Testis (tissue), 2 donors: ENCODE measurements at regions not wholly inside any gene's neighbourhood (a gene's known extent, or its start where the extent isn't known, plus 50 kb on each side); places are given as distances from the start of the nearest gene placed in this dataset.

Source experiments
- DNase-seq: peaks from one replicate; pipeline ENCODE4 v3.0.0-alpha.2; 2019
- H3K27ac ChIP-seq, 2 donors: fragments of 200-600 bp; sonication (generic); one replicate each; pipeline ENCODE4 v1.5.1; 2019
- H3K27me3 ChIP-seq: fragments of 200-600 bp; sonication (generic); one replicate; pipeline ENCODE4 v1.5.1; 2019
- H3K36me3 ChIP-seq: fragments of 200-600 bp; sonication (generic); one replicate; pipeline ENCODE4 v1.5.1; 2017; ENCODE audit warnings: low read depth; ENCODE audit errors: missing control alignments
- H3K4me1 ChIP-seq: fragments of 200-600 bp; sonication (generic); one replicate; pipeline ENCODE4 v1.5.1; 2019
- H3K4me3 ChIP-seq, 2 donors: fragments of 200-600 bp; sonication (generic); one replicate each; pipeline ENCODE4 v1.5.1; 2017 to 2019
- H3K9me3 ChIP-seq: fragments of 200-600 bp; sonication (generic); one replicate; pipeline ENCODE4 v1.5.1; 2017
- CTCF ChIP-seq, 3 experiments: fragments of 450-650 bp in 2 of 3; fragments of 200-600 bp in 1 of 3; sonication (generic) in 1 of 3; IDR thresholded peaks; one replicate each; pipeline ENCODE4 v1.5.1; 2016 to 2019; ENCODE audit warnings: antibody characterized with exemption in 3 of 3, mild to moderate bottlenecking in 2 of 3, moderate library complexity in 1 of 3
- POLR2A ChIP-seq: fragments of 450-650 bp; IDR thresholded peaks from one replicate; pipeline ENCODE4 v1.6.1; 2017; ENCODE audit warnings: antibody characterized with exemption, mild to moderate bottlenecking, moderate library complexity
- WGBS, 2 donors: methylation state at CpG; one replicate each; pipeline ENCODE4 v1.1.5; 2018; 5-methylcytosine and 5-hydroxymethylcytosine counted together
- intact Hi-C: fragments of 100-400 bp; cut with DNase I; formaldehyde crosslinking; loops from one replicate; pipeline ENCODE4 v1.15.1; 2023; ENCODE audit warnings: low total_unique reads

GRCh38 chr20:40307997-40308396 lies 381.0 kb downstream of the MAFB start:
- 86 to 90% methylated on average over 7 of the region's 7 CpGs for WGBS, 2 donors
- no peaks in the 10 kb centered on the region for H3K9me3 ChIP-seq
- no peaks in the 10 kb centered on the region for H3K36me3 ChIP-seq
- DNase-seq: no peak
- H3K4me1 ChIP-seq: no peaks in the 10 kb centered on the region
- H3K27me3 ChIP-seq: no peaks in the 10 kb centered on the region
- TF ChIP-seq POLR2A (no peak), CTCF (IDR thresholded peaks at IDR 0.05) (no peak)
- no peak overlapping the region for H3K27ac ChIP-seq
- no peak overlapping the region for H3K4me3 ChIP-seq
- intact Hi-C loops: no loop called here

GRCh38 chr20:40307268-40307667 lies 381.8 kb downstream of the MAFB start:
- intact Hi-C loops: no loop called here
- DNase-seq: no peak
- Histone ChIP-seq H3K27me3 (no peaks in the 10 kb centered on the region), H3K4me3 (no peak overlapping the region), H3K27ac (no peak overlapping the region), H3K36me3 (no peaks in the 10 kb centered on the region), H3K9me3 (no peaks in the 10 kb centered on the region), H3K4me1 (no peaks in the 10 kb centered on the region)
- TF ChIP-seq POLR2A (no peak), CTCF (IDR thresholded peaks at IDR 0.05) (no peak)
- WGBS, 2 donors: 74 to 82% methylated on average over 3 of the region's 3 CpGs

DNA sequence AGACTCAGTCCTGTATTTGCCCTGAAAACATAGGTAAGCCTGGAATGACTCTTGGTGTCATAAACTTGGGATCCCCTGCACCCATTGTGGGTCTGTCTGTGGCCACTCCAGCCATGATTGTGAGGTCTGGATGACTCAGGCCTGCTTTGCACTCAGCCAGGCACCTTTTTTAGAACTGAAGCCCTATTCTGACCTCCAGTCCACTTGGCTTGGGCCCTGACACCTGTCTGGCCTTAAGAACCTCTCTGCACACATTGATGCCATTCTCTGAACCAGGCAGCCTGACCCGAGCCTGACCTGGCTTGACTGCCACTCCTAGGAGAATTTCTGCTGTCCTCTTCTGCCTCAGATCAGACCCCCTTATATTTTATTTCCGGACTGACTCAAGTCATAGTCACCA lies 383.7 kb downstream of the MAFB start:
- 91 to 96% methylated on average over 2 of the region's 2 CpGs for WGBS, 2 donors
- intact Hi-C loops: no loop called here
- no peak for DNase-seq

GRCh38 chr20:40304119-40304613 lies 384.9 kb downstream of the MAFB start:
- Histone ChIP-seq H3K27ac (no peak overlapping the region), H3K4me1 (no peaks in the 10 kb centered on the region), H3K4me3 (no peak overlapping the region), H3K27me3 (no peaks in the 10 kb centered on the region), H3K9me3 (no peaks in the 10 kb centered on the region), H3K36me3 (no peaks in the 10 kb centered on the region)
- intact Hi-C loops: no loop called here
- WGBS, 2 donors: 80 to 81% methylated on average over 5 of the region's 5 CpGs
- TF ChIP-seq CTCF (IDR thresholded peaks at IDR 0.05) (no peak), POLR2A (no peak)
- no peak for DNase-seq

More for the DNA sequence above, 383.7 kb downstream of the MAFB start:
- Histone ChIP-seq H3K4me3 (no peak overlapping the region), H3K9me3 (no peaks in the 10 kb centered on the region), H3K27me3 (no peaks in the 10 kb centered on the region), H3K27ac (no peak overlapping the region), H3K4me1 (no peaks in the 10 kb centered on the region), H3K36me3 (no peaks in the 10 kb centered on the region)
- TF ChIP-seq CTCF (IDR thresholded peaks at IDR 0.05) (no peak), POLR2A (no peak)

DNA sequence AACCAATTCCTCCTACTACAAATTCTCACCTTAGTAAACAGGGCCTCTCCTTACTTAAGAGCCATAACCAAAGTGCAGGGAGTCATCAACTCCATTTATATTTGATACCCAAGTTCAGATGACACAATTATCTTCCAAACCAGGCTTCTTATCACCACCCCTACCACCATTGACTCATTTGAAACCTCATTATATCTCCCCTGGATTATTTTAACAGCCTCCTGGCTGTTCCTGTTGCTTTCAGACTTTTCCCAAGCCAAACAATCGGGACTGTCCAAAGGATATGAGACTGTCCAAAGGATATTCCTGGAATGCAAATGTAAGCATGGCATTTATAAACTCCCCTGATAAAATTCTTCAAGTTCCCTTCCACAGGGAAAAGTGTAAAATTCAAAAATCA lies 394.3 kb downstream of the MAFB start:
- Histone ChIP-seq H3K27me3 (no peaks in the 10 kb centered on the region), H3K9me3 (no peaks in the 10 kb centered on the region), H3K4me1 (peaks cover 5% of the 10 kb centered on the region), H3K4me3 (no peak overlapping the region), H3K36me3 (no peaks in the 10 kb centered on the region), H3K27ac (no peak overlapping the region)
- intact Hi-C loops: no loop called here
- no peak for TF ChIP-seq POLR2A
- WGBS, 2 donors: 43 to 60% methylated on average over 1 of the region's 1 CpG
- DNase-seq: no peak
